ENCODE measurements at regions not wholly inside any gene's neighbourhood (a gene's known extent, or its start where the extent isn't known, plus 50 kb on each side); places are given as distances from the start of the nearest gene placed in this dataset.
A peak's percentile ranks its signal among the peaks of the same experiment; 100 is the strongest.

DNA sequence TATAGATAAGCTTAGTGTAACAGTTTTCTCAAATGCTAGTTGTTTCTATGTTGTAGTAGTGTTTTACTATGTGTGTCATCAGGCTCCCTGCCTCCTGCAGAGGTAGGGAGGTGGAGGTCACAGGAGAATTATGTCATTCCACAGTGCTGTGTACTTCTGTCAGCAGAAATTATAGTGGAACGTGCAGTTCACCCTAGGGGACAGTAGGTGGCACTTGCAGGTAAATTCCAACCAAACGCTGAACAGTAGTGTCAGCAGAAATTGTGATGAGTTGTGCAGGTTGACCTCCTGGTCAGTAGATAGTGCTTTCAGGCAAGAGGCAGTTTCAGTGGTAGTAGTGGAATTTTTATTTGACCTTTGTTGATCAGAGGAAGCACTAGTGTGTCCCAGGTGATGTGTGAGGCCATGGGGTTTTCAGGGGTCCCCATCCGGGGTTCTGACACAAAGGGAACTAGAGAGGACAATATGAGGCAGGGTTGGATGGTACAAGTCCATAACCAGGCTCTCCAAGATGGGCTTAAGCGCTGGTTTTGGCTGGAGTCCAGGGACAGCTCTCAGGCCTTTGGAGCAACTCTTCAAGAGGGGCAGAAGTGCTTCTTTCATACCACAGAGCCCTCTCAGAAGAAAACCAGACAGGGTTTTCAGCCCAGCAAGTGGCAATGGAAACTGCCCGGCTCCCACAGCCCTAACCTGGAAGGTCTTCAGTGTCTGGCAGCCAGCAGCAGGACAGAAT is 402.9 kb downstream of the CYLC2 start:
- Histone ChIP-seq H4K20me1 (ENCODE audit: low read length) (no peaks in the 10 kb centered on the region), H3K9me3 (ENCODE audit: low read length) (no peaks in the 10 kb centered on the region), H3K79me2 (ENCODE audit: low read length) (no peaks in the 10 kb centered on the region), H3K9ac (ENCODE audit: low read length) (no peak overlapping the region), H3K9me2 (replicated peaks; ENCODE audit: low read length) (no peaks in the 10 kb centered on the region), H3K4me1 (ENCODE audit: insufficient read depth, low read length) (no peaks in the 10 kb centered on the region), H3K36me3 (ENCODE audit: low read depth, low read length) (no peaks in the 10 kb centered on the region), H3K4me2 (ENCODE audit: low read length) (no peak overlapping the region), H2AFZ (ENCODE audit: low read length) (no peak overlapping the region), H3K27ac (ENCODE audit: low read length) (no peak overlapping the region), H3K4me3 (ENCODE audit: low read length) (no peak overlapping the region), H3K27me3 (ENCODE audit: low read length) (no peaks in the 10 kb centered on the region), H3F3A (ENCODE audit: low read length, unreplicated experiment) (no peaks in the 10 kb centered on the region)
- POLR2A ChIA-PET (ENCODE audit: unreplicated experiment) = no interaction called here
- ATAC-seq = peak; percentile 50
- no TSS peak for BruUV-seq (replicated peaks)
- DNase-seq = peak; percentile 45
- intact Hi-C loops (cut with micrococcal nuclease) = loop anchor here (5.0 kb wide), 1 partner anchor 1344 kb away; no protein-coding TSS in a partner anchor
- TF ChIP-seq EZH2phosphoT487 (IDR thresholded peaks at IDR 0.05; ENCODE audit: borderline replicate concordance, low read length) = no peak
- TF ChIP-seq, protein P1, sequence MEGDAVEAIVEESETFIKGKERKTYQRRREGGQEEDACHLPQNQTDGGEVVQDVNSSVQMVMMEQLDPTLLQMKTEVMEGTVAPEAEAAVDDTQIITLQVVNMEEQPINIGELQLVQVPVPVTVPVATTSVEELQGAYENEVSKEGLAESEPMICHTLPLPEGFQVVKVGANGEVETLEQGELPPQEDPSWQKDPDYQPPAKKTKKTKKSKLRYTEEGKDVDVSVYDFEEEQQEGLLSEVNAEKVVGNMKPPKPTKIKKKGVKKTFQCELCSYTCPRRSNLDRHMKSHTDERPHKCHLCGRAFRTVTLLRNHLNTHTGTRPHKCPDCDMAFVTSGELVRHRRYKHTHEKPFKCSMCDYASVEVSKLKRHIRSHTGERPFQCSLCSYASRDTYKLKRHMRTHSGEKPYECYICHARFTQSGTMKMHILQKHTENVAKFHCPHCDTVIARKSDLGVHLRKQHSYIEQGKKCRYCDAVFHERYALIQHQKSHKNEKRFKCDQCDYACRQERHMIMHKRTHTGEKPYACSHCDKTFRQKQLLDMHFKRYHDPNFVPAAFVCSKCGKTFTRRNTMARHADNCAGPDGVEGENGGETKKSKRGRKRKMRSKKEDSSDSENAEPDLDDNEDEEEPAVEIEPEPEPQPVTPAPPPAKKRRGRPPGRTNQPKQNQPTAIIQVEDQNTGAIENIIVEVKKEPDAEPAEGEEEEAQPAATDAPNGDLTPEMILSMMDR (conservative IDR thresholded peaks at IDR 0.05; ENCODE audit: low read depth, low read length) = peak; percentile 57; the same call in 1 of the 2 replicates
- CTCF ChIA-PET = no interaction called here

DNA sequence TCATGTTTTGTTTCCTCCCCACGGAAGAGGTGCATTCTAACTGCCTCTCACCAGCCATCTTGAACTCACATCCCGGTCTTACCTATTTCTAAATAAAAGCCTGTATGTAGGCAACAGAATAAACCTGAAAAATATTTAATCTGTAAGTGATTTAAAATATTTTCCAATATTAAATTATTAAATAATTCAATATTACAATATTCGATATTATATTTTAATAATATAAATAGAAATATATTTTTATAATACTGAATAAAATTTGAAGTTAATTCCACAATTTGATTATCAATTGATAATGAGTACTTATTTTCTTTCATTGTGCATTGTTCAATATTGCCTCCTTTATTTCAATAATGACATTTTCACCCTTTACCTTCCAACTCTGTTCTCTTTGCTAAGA is 404.4 kb downstream of the CYLC2 start:
- no peaks in the 10 kb centered on the region for H3K9me3 ChIP-seq (ENCODE audit: low read length)
- H2AFZ ChIP-seq (ENCODE audit: low read length) = no peak overlapping the region
- no peak for DNase-seq
- POLR2A ChIA-PET (ENCODE audit: unreplicated experiment) = no interaction called here
- intact Hi-C loops (cut with micrococcal nuclease) = loop anchor here (5.0 kb wide), 1 partner anchor 1343 kb away; no protein-coding TSS in a partner anchor
- no peaks in the 10 kb centered on the region for H3K9me2 ChIP-seq (replicated peaks; ENCODE audit: low read length)
- no peaks in the 10 kb centered on the region for H3F3A ChIP-seq (ENCODE audit: low read length, unreplicated experiment)
- BruUV-seq (replicated peaks) = no TSS peak
- H3K4me2 ChIP-seq (ENCODE audit: low read length) = no peak overlapping the region
- CTCF ChIA-PET = no interaction called here
- no peak overlapping the region for H3K4me3 ChIP-seq (ENCODE audit: low read length)
- H3K9ac ChIP-seq (ENCODE audit: low read length) = no peak overlapping the region
- no peaks in the 10 kb centered on the region for H3K4me1 ChIP-seq (ENCODE audit: insufficient read depth, low read length)
- no peaks in the 10 kb centered on the region for H3K36me3 ChIP-seq (ENCODE audit: low read depth, low read length)
- no peaks in the 10 kb centered on the region for H4K20me1 ChIP-seq (ENCODE audit: low read length)
- H3K27ac ChIP-seq (ENCODE audit: low read length) = no peak overlapping the region
- no peak for ATAC-seq
- TF ChIP-seq, protein P1 (conservative IDR thresholded peaks at IDR 0.05; ENCODE audit: low read depth, low read length) = no peak
- TF ChIP-seq EZH2 (IDR thresholded peaks at IDR 0.05; ENCODE audit: low read length, unreplicated experiment) (no peak), EZH2phosphoT487 (IDR thresholded peaks at IDR 0.05; ENCODE audit: borderline replicate concordance, low read length) (no peak)
- H3K79me2 ChIP-seq (ENCODE audit: low read length) = no peaks in the 10 kb centered on the region
- H3K27me3 ChIP-seq (ENCODE audit: low read length) = no peaks in the 10 kb centered on the region

DNA sequence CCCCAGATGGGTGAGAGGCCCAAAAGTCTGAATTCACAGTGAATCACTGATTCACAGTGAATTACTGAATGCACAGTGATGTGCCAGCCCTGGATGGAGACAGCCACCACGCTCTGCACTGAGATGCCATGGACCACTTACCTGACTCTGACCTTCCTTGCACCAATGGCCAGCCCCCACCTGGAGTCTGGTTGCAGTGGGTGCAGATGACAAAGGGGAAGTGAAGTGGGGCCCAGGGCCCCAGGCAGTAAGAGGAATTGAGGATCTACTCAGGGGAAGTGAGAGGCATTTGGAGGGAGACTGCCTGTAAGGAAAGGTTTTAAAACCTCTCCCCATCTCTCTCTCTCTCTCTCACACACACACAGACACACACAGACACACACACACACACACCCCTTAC is 412.1 kb downstream of the CYLC2 start:
- H3K79me2 ChIP-seq (ENCODE audit: low read length) = no peaks in the 10 kb centered on the region
- POLR2A ChIA-PET (ENCODE audit: unreplicated experiment) = no interaction called here
- intact Hi-C loops (cut with micrococcal nuclease) = no loop called here

More for the DNA sequence above, 412.1 kb downstream of the CYLC2 start:
- ATAC-seq (no peak), DNase-seq (no peak)
- no peak overlapping the region for H3K4me3 ChIP-seq (ENCODE audit: low read length)
- CTCF ChIA-PET = no interaction called here
- H3K36me3 ChIP-seq (ENCODE audit: low read depth, low read length) = no peaks in the 10 kb centered on the region
- H2AFZ ChIP-seq (ENCODE audit: low read length) = no peak overlapping the region
- H4K20me1 ChIP-seq (ENCODE audit: low read length) = no peaks in the 10 kb centered on the region
- H3K27ac ChIP-seq (ENCODE audit: low read length) = no peak overlapping the region
- no peak overlapping the region for H3K9ac ChIP-seq (ENCODE audit: low read length)
- H3K27me3 ChIP-seq (ENCODE audit: low read length) = no peaks in the 10 kb centered on the region
- no peak overlapping the region for H3K4me2 ChIP-seq (ENCODE audit: low read length)
- no peaks in the 10 kb centered on the region for H3K4me1 ChIP-seq (ENCODE audit: insufficient read depth, low read length)
- no peaks in the 10 kb centered on the region for H3K9me3 ChIP-seq (ENCODE audit: low read length)
- no TSS peak for BruUV-seq (replicated peaks)
- TF ChIP-seq, protein P1 (conservative IDR thresholded peaks at IDR 0.05; ENCODE audit: low read depth, low read length) = no peak
- no peak for TF ChIP-seq EZH2 (IDR thresholded peaks at IDR 0.05; ENCODE audit: low read length, unreplicated experiment)
- TF ChIP-seq EZH2phosphoT487 (IDR thresholded peaks at IDR 0.05; ENCODE audit: borderline replicate concordance, low read length) = no peak
- no peaks in the 10 kb centered on the region for H3F3A ChIP-seq (ENCODE audit: low read length, unreplicated experiment)
- H3K9me2 ChIP-seq (replicated peaks; ENCODE audit: low read length) = no peaks in the 10 kb centered on the region
